HCT116 (cell line): ENCODE measurements at regions not wholly inside any gene's neighbourhood (a gene's known extent, or its start where the extent isn't known, plus 50 kb on each side); places are given as distances from the start of the nearest gene placed in this dataset.
"Not testable (repeated sequence)": the region's sequence is repeated elsewhere in the genome, so short reads cannot be mapped to it uniquely, and the experiment has no call there.

Experiments used
- ATAC-seq: fragments of 200-7000 bp; cut with Tn5 transposase; 2 replicates; pipeline ENCODE4 v1.9.1; 2020; ENCODE audit warnings: mild to moderate bottlenecking, moderate library complexity
- BruUV-seq: library from RNA; stranded (reverse); fragments of 400-500 nt; replicated peaks from 2 replicates; lab custom pipeline; 2021; lab: Mats Ljungman, UMichigan
- CTCF ChIA-PET: fragments of 300-600 bp; sonication (Branson Sonifier 250); formaldehyde crosslinking; loops from one replicate; lab custom pipeline; 2021; ENCODE audit warnings: antibody characterized with exemption; lab: Charles Lee
- POLR2A ChIA-PET: fragments of 300-600, 350-600 bp; sonication (Branson Sonifier 250); formaldehyde crosslinking; loops from one replicate; lab custom pipeline; 2021; ENCODE audit warnings: antibody characterized with exemption; lab: Charles Lee
- RAD21 ChIA-PET, 2 experiments: fragments of 300-600 bp; sonication (Branson Sonifier 250); formaldehyde crosslinking; loops; one replicate each; lab custom pipeline; 2023; ENCODE audit warnings: low total read pairs in 2 of 2; ENCODE audit not compliant: uncharacterized antibody in 2 of 2, unreplicated experiment in 2 of 2, low non-redundant PET in 1 of 2; lab: Charles Lee
- DNase-seq: peaks from one replicate; pipeline ENCODE4 v3.0.0-alpha.2; 2010; ENCODE audit warnings: low read depth, low spot score
- H2AFZ ChIP-seq: fragments of 200-600 bp; shearing (Covaris generic), sonication (generic); 2 replicates; pipeline ENCODE4 v1.6.1; 2017; ENCODE audit warnings: low read depth, mixed run types, mixed read lengths, antibody characterized with exemption, low read length; ENCODE audit not compliant: poor library complexity, severe bottlenecking
- H3K27ac ChIP-seq: 2 replicates; pipeline ENCODE4 v1.5.1; 2012; ENCODE audit warnings: low read depth, low read length
- H3K27me3 ChIP-seq: fragments of 200-600 bp; sonication (generic); 2 replicates; pipeline ENCODE4 v1.6.1; 2016; ENCODE audit warnings: mixed run types, low read length, mixed read lengths; ENCODE audit not compliant: insufficient read depth
- H3K36me3 ChIP-seq, 2 experiments: fragments of 200-500 bp in 1 of 2; fragments of 200-600 bp in 1 of 2; sonication (Bioruptor generic) in 1 of 2; sonication (generic) in 1 of 2; 2 replicates each; pipeline versions ENCODE4 v1.5.1 to v1.6.1; 2014 to 2016; ENCODE audit warnings: low read length in 2 of 2, inconsistent platforms in 1 of 2, mixed read lengths in 1 of 2, mixed run types in 1 of 2; ENCODE audit not compliant: insufficient read depth in 2 of 2, control insufficient read depth in 1 of 2
- H3K4me1 ChIP-seq, 2 experiments: fragments of 200-600 bp in 1 of 2; sonication (generic) in 1 of 2; 2 replicates each; pipeline versions ENCODE4 v1.5.1 to v1.6.1; 2012 to 2017; ENCODE audit warnings: low read length in 2 of 2, inconsistent platforms in 1 of 2, mild to moderate bottlenecking in 1 of 2, mixed read lengths in 1 of 2, mixed run types in 1 of 2, moderate library complexity in 1 of 2; ENCODE audit not compliant: insufficient read depth in 2 of 2, control insufficient read depth in 1 of 2
- H3K4me2 ChIP-seq: fragments of 200-600 bp; sonication (generic); 2 replicates; pipeline ENCODE4 v1.6.1; 2017; ENCODE audit warnings: mixed run types, low read length, mixed read lengths
- H3K4me3 ChIP-seq, 2 experiments: fragments of 200-600 bp in 1 of 2; sonication (generic) in 1 of 2; replicated peaks in 1 of 2; 2 replicates each; pipeline ENCODE4 v1.5.1; 2011 to 2016; ENCODE audit warnings: low read length in 2 of 2, control low read depth in 1 of 2, low read depth in 1 of 2, mild to moderate bottlenecking in 1 of 2, mixed read lengths in 1 of 2, mixed run types in 1 of 2
- H3K79me2 ChIP-seq: fragments of 200-600 bp; sonication (generic); 2 replicates; pipeline ENCODE4 v1.6.1; 2017; ENCODE audit warnings: mild to moderate bottlenecking, mixed run types, low read length, moderate library complexity, mixed read lengths; ENCODE audit not compliant: insufficient read depth
- H3K9ac ChIP-seq: fragments of 200-600 bp; sonication (generic); 2 replicates; pipeline ENCODE4 v1.6.1; 2016; ENCODE audit warnings: low read length, mixed read lengths
- H3K9me2 ChIP-seq: fragments of 200-600 bp; sonication (generic), shearing (Covaris generic); 2 replicates; pipeline ENCODE4 v1.6.1; 2017; ENCODE audit warnings: mixed run types, mild to moderate bottlenecking, moderate library complexity; ENCODE audit not compliant: insufficient read depth
- H3K9me3 ChIP-seq, 2 experiments: fragments of 200-500 bp in 1 of 2; fragments of 200-600 bp in 1 of 2; sonication (Bioruptor generic) in 1 of 2; sonication (generic) in 1 of 2; 2 replicates each; pipeline ENCODE4 v1.6.1; 2014 to 2017; ENCODE audit warnings: low read length in 2 of 2, mixed read lengths in 2 of 2, inconsistent platforms in 1 of 2, low read depth in 1 of 2, mild to moderate bottlenecking in 1 of 2, mixed run types in 1 of 2, moderate library complexity in 1 of 2; ENCODE audit not compliant: control insufficient read depth in 1 of 2, insufficient read depth in 1 of 2
- H4K20me1 ChIP-seq: fragments of 200-600 bp; sonication (generic), shearing (Covaris generic); 2 replicates; pipeline ENCODE4 v1.6.1; 2017; ENCODE audit warnings: mixed run types, mild to moderate bottlenecking, moderate library complexity; ENCODE audit not compliant: insufficient read depth
- CEBPB ChIP-seq: IDR thresholded peaks from 2 replicates; pipeline ENCODE4 v1.6.1; 2012; ENCODE audit warnings: low read depth
- EGR1 ChIP-seq: IDR thresholded peaks from 2 replicates; pipeline ENCODE4 v1.6.1; 2012; ENCODE audit warnings: low read depth
- FOSL1 ChIP-seq: IDR thresholded peaks from 2 replicates; pipeline ENCODE4 v1.6.1; 2012; ENCODE audit warnings: low read depth
- RAD21 ChIP-seq: IDR thresholded peaks from 2 replicates; pipeline ENCODE4 v1.6.1; 2012; ENCODE audit warnings: low read depth, mild to moderate bottlenecking
- SP1 ChIP-seq: IDR thresholded peaks from 2 replicates; pipeline ENCODE4 v1.6.1; 2012; ENCODE audit warnings: low read depth
- TCF7L2 ChIP-seq: IDR thresholded peaks from 2 replicates; pipeline ENCODE4 v1.7.0; 2011; ENCODE audit warnings: borderline replicate concordance, inconsistent platforms; ENCODE audit not compliant: insufficient read depth, insufficient read length; ENCODE audit errors: extremely low read depth
- ZFX ChIP-seq: fragments of 450-650 bp; IDR thresholded peaks from 2 replicates; pipeline ENCODE4 v1.6.1; 2017
- intact Hi-C: fragments of 100-400 bp; cut with micrococcal nuclease; formaldehyde crosslinking; loops from 2 replicates; pipeline ENCODE4 v1.10.0; 2022
- TF ChIP-seq, protein P1 (sequence below): IDR thresholded peaks from 2 replicates; pipeline ENCODE4 v1.6.1; 2012; ENCODE audit warnings: low read depth

DNA sequence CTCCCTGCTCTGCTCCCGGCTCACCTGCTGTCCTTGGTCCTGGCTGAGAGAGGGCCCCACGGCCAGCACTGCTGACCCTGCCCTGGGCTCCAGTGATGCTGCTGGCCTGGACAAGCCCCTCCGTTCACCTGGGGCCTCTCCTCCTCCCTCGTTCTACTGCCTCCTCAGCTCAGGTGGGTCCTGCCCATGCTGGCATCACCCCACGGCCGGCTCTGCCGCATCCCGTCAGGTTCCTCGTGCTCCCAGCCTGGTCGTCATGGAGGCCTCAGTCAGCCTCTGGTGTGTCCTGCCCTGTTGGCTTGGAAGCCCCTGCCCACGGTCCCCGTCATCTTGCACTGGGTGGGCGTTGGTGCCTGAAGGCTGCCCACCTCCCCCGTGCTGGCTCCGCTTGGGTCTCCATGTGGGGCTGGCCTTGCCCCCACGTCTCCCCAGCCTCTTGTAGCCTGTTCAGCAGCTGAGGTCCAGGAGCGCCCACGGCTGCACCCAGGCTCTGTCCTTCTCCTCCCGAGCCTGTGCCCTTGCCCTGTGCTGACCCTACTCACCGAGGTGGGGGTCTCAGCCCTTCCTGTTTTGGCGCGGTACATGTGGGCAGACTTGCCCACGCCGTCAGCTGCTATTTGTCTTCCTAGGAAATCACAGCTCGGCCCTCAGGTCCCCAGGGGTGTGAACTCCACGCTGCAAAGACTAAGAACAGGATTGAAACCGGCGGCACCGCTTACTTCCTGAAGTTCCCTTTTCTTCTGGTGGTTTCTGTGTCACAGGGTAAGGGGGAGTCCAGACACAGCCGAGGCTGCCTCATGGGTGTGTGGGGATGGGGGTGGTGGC lies 121.6 kb downstream of the TMEM121 start:
- ChIA-PET POLR2A (no interaction called here), RAD21 (no interaction called here), CTCF (no interaction called here)
- DNase-seq (no peak), ATAC-seq (no peak)
- Histone ChIP-seq H3K79me2 (no peaks in the 10 kb centered on the region), H3K27me3 (no peaks in the 10 kb centered on the region), H3K4me3 (no peak overlapping the region), H3K9me2 (no peaks in the 10 kb centered on the region), H3K4me1 (no peaks in the 10 kb centered on the region), H3K9ac (no peak overlapping the region), H3K36me3 (no peaks in the 10 kb centered on the region), H3K9me3 (no peaks in the 10 kb centered on the region), H3K27ac (no peak overlapping the region), H3K4me2 (no peak overlapping the region), H4K20me1 (no peaks in the 10 kb centered on the region)
- no TSS peak for BruUV-seq
- intact Hi-C loops: no loop called here
- TF ChIP-seq ZFX (no peak), TCF7L2 (no peak), RAD21 (no peak), CEBPB (no peak), FOSL1 (no peak), SP1 (no peak), EGR1 (no peak)
- TF ChIP-seq, protein P1, sequence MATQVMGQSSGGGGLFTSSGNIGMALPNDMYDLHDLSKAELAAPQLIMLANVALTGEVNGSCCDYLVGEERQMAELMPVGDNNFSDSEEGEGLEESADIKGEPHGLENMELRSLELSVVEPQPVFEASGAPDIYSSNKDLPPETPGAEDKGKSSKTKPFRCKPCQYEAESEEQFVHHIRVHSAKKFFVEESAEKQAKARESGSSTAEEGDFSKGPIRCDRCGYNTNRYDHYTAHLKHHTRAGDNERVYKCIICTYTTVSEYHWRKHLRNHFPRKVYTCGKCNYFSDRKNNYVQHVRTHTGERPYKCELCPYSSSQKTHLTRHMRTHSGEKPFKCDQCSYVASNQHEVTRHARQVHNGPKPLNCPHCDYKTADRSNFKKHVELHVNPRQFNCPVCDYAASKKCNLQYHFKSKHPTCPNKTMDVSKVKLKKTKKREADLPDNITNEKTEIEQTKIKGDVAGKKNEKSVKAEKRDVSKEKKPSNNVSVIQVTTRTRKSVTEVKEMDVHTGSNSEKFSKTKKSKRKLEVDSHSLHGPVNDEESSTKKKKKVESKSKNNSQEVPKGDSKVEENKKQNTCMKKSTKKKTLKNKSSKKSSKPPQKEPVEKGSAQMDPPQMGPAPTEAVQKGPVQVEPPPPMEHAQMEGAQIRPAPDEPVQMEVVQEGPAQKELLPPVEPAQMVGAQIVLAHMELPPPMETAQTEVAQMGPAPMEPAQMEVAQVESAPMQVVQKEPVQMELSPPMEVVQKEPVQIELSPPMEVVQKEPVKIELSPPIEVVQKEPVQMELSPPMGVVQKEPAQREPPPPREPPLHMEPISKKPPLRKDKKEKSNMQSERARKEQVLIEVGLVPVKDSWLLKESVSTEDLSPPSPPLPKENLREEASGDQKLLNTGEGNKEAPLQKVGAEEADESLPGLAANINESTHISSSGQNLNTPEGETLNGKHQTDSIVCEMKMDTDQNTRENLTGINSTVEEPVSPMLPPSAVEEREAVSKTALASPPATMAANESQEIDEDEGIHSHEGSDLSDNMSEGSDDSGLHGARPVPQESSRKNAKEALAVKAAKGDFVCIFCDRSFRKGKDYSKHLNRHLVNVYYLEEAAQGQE: no peak
- TF ChIP-seq, all 23 proteins: peak for 0
- H2AFZ ChIP-seq: no peak overlapping the region

DNA sequence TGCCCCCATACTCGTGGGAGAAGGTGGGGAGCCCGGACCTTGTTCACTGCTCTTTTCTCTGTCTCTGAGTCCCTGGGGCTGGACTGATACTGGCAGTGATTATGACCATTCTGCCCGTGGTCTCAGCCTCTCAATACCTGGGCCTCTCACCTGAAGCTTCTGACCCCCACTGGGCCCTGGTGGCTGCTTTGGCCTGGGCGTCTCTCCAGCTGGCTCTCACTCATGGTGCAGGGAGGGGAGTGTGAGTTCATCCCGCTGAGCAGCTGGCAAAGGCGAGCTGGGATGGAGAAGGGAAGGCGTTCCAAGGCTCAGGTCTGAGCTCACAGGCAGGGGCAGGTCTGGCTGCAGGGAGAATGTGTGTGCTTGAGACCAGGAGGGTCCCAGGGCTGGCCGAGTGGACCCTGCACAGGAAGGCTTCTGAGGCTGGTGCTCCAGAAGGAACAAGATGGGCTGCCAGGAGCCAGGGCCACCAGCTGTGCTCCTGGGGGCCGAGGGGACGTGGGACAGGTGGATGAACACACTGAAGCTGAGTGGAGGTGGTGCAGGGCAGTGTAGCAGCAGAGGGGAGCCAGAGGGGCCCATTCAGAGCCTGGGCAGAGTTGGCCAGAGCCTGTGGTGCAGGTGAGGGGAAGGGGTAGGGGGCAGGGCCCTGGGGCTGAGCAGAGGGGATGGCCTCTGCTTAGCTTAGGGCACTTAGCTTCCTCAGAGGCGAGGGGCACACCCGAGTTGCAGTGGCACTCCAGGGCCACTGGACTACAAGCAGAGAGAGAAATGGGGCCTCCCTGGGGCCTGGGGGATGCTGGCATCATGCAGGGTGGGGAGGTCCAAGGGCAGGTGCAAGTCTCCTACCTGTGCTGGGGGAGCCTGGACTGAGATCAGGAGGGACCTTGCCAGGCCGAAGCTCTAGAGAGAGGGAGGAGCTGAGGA lies 122.5 kb downstream of the TMEM121 start:
- POLR2A ChIA-PET, intact Hi-C loops, H4K20me1 ChIP-seq, H3K4me2 ChIP-seq, ATAC-seq, RAD21 ChIA-PET, H3K79me2 ChIP-seq, H3K4me1 ChIP-seq, H3K4me3 ChIP-seq, BruUV-seq, H3K27me3 ChIP-seq, DNase-seq, H3K9ac ChIP-seq, H3K9me3 ChIP-seq, H2AFZ ChIP-seq, H3K36me3 ChIP-seq, H3K27ac ChIP-seq, H3K9me2 ChIP-seq: not testable (repeated sequence)
- CTCF ChIA-PET: interaction anchor here (1.0 kb wide), 1 partner anchor 18 kb away, joined by 4 read pairs; no protein-coding TSS in a partner anchor

DNA sequence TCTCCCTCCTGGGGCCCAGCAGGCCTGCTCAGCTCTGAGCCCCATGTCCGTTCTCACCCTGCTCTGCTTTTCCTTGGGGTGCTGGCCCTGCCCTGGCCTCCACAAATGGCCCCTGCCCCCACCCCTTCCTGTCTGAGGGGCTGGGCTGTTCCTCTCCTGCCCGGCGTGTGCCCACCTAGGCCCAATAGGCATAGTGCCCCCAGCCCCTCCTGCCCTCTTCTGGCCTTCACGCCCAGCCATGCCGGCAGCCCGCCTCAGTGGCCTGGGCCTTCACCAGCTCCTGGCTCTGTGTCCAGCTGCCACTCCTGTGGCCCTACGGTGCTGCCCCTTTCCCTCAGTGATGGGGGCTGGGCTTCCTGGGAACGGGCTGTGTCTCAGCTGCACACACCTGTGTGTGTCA lies 125.9 kb downstream of the TMEM121 start:
- H3K27ac ChIP-seq, POLR2A ChIA-PET, H3K79me2 ChIP-seq, RAD21 ChIA-PET, DNase-seq, H3K4me3 ChIP-seq, H3K4me2 ChIP-seq, H4K20me1 ChIP-seq, H3K4me1 ChIP-seq, H2AFZ ChIP-seq, ATAC-seq, H3K9me2 ChIP-seq, intact Hi-C loops, CTCF ChIA-PET, H3K27me3 ChIP-seq, H3K36me3 ChIP-seq, H3K9me3 ChIP-seq, BruUV-seq, H3K9ac ChIP-seq: not testable (repeated sequence)
